ENCODE measurements at regions not wholly inside any gene's neighbourhood (a gene's known extent, or its start where the extent isn't known, plus 50 kb on each side); places are given as distances from the start of the nearest gene placed in this dataset.

GRCh38 chr7:13447637-13448036 lies 541.8 kb downstream of the ETV1 start:
- H3K36me3 ChIP-seq (ENCODE audit: control insufficient read depth in 2 of 2, insufficient read depth in 2 of 2, low read length in 1 of 2), result no peaks in the 10 kb centered on the region
- intact Hi-C loops (cut with micrococcal nuclease; ENCODE audit: unreplicated experiment), result no loop called here
- ChIA-PET CTCF (no interaction called here), SMC1A (ENCODE audit: uncharacterized antibody, unreplicated experiment) (no interaction called here), POLR2A (no interaction called here), RAD21 (ENCODE audit: unreplicated experiment) (no interaction called here)
- H3K27me3 ChIP-seq (replicated peaks in 1 of 2; ENCODE audit: control insufficient read depth in 2 of 2, insufficient read depth in 2 of 2, low read length in 1 of 2), result no peaks in the 10 kb centered on the region
- FAIRE-seq (no peak), ATAC-seq (no peak), DNase-seq (ENCODE audit: low read depth, low spot score) (no peak)
- H3K4me3 ChIP-seq, result no peak overlapping the region
- H3K9ac ChIP-seq (ENCODE audit: control insufficient read depth, insufficient read depth, low read length), result no peak overlapping the region
- H4K20me1 ChIP-seq (ENCODE audit: control insufficient read depth, insufficient read depth), result no peaks in the 10 kb centered on the region
- in situ Hi-C loops (cut with MboI), result no loop called here
- no TSS peak for BruUV-seq (replicated peaks)
- no peak for TF ChIP-seq SMARCA5 (IDR thresholded peaks at IDR 0.05)
- no peak for TF ChIP-seq SMAD5 (IDR thresholded peaks at IDR 0.05; ENCODE audit: low read depth)
- TF ChIP-seq SRF (IDR thresholded peaks at IDR 0.05; ENCODE audit: low read depth in 2 of 2, low read length in 2 of 2), result no peak
- TF ChIP-seq BACH1 (IDR thresholded peaks at IDR 0.05; ENCODE audit: borderline replicate concordance), result no peak
- no peak for TF ChIP-seq HDAC6 (IDR thresholded peaks at IDR 0.05; ENCODE audit: unreplicated experiment)
- TF ChIP-seq CHD4 (IDR thresholded peaks at IDR 0.05), result no peak
- TF ChIP-seq PKNOX1 (IDR thresholded peaks at IDR 0.05), result no peak
- no peak for TF ChIP-seq TAF1 (IDR thresholded peaks at IDR 0.05; ENCODE audit: borderline replicate concordance, low read depth, low read length)
- TF ChIP-seq CEBPB (IDR thresholded peaks at IDR 0.05; ENCODE audit: borderline replicate concordance in 1 of 2, low read depth in 2 of 2, low read length in 2 of 2), result no peak
- TF ChIP-seq MEF2B (IDR thresholded peaks at IDR 0.05; ENCODE audit: partially characterized antibody, poor library complexity, severe bottlenecking), result no peak
- H3K79me2 ChIP-seq (ENCODE audit: control insufficient read depth, insufficient read depth, low read length), result no peaks in the 10 kb centered on the region
- H3K4me2 ChIP-seq (ENCODE audit: control insufficient read depth, insufficient read depth), result no peak overlapping the region
- 10% methylated on average over 1 of the region's 1 CpG for WGBS (ENCODE audit: insufficient coverage, insufficient replicate concordance, low lambda C conversion rate, missing lambda C conversion rate)
- H3K27ac ChIP-seq (ENCODE audit: control insufficient read depth, insufficient read depth), result no peak overlapping the region
- H3K9me3 ChIP-seq (replicated peaks; ENCODE audit: control insufficient read depth, insufficient read depth, low read length), result no peaks in the 10 kb centered on the region
- H3K4me1 ChIP-seq (ENCODE audit: control insufficient read depth, insufficient read depth, low read length), result no peaks in the 10 kb centered on the region
- H2AFZ ChIP-seq (ENCODE audit: control insufficient read depth, low read depth, low read length), result no peak overlapping the region

Data from GM12878 (cell line).